Ascending aorta (tissue), 2 donors: ENCODE measurements at regions not wholly inside any gene's neighbourhood (a gene's known extent, or its start where the extent isn't known, plus 50 kb on each side); places are given as distances from the start of the nearest gene placed in this dataset.
A peak's percentile ranks its signal among the peaks of the same experiment; 100 is the strongest.

Experiments used
- DNase-seq, 2 donors: peaks; one replicate each; pipeline ENCODE4 v3.0.0-alpha.2; 2019; ENCODE audit warnings: low spot score in 2 of 2
- H3K27ac ChIP-seq, 2 donors: fragments of 200-600 bp; sonication (generic); one replicate each; pipeline ENCODE4 v1.5.1; 2016 to 2017; ENCODE audit warnings: mild to moderate bottlenecking in 1 of 2
- H3K27me3 ChIP-seq: fragments of 200-600 bp; sonication (generic); one replicate; pipeline ENCODE4 v1.5.1; 2017
- H3K36me3 ChIP-seq, 2 donors: fragments of 200-600 bp; sonication (generic); one replicate each; pipeline ENCODE4 v1.5.1; 2016
- H3K4me1 ChIP-seq, 2 donors: fragments of 200-600 bp; sonication (generic); one replicate each; pipeline ENCODE4 v1.5.1; 2016 to 2017; ENCODE audit warnings: mild to moderate bottlenecking in 1 of 2
- H3K4me3 ChIP-seq, 2 donors: fragments of 200-600 bp; sonication (generic); one replicate each; pipeline ENCODE4 v1.5.1; 2016 to 2017; ENCODE audit warnings: mild to moderate bottlenecking in 1 of 2
- H3K9me3 ChIP-seq, 2 donors: fragments of 200-600 bp; sonication (generic); one replicate each; pipeline ENCODE4 v1.5.1; 2016
- CTCF ChIP-seq, 3 experiments: fragments of 200-600 bp in 2 of 3; fragments of 450-650 bp in 1 of 3; sonication (generic) in 2 of 3; IDR thresholded peaks; one replicate each; pipeline ENCODE4 v1.5.1; 2016 to 2019; ENCODE audit warnings: antibody characterized with exemption in 3 of 3, mild to moderate bottlenecking in 1 of 3, moderate library complexity in 1 of 3
- intact Hi-C: fragments of 100-400 bp; cut with DNase I; formaldehyde crosslinking; loops from one replicate; pipeline ENCODE4 v1.15.1; 2023

GRCh38 chr5:124402144-124402581 is 344.3 kb downstream of the ZNF608 start:
- Histone ChIP-seq H3K4me3 (no peak overlapping the region), H3K36me3 (no peaks in the 10 kb centered on the region), H3K4me1 (no peaks in the 10 kb centered on the region), H3K27me3 (no peaks in the 10 kb centered on the region), H3K9me3 (no peaks in the 10 kb centered on the region), H3K27ac (no peak overlapping the region)
- intact Hi-C loops: no loop called here
- no peak for TF ChIP-seq CTCF (IDR thresholded peaks at IDR 0.05)
- peak in 1 of 2 donors; percentile 68 for DNase-seq

GRCh38 chr5:124401476-124402143 is 344.8 kb downstream of the ZNF608 start:
- Histone ChIP-seq H3K36me3 (no peaks in the 10 kb centered on the region), H3K27me3 (no peaks in the 10 kb centered on the region), H3K9me3 (no peaks in the 10 kb centered on the region), H3K27ac (peak overlapping the region in 1 of 2 donors; percentile 21), H3K4me1 (no peaks in the 10 kb centered on the region), H3K4me3 (no peak overlapping the region)
- intact Hi-C loops: no loop called here
- TF ChIP-seq CTCF (IDR thresholded peaks at IDR 0.05): no peak
- DNase-seq: no peak

- Histone ChIP-seq H3K27me3 (no peaks in the 10 kb centered on the region), H3K4me3 (no peak overlapping the region), H3K4me1 (no peaks in the 10 kb centered on the region), H3K9me3 (no peaks in the 10 kb centered on the region), H3K27ac (no peak overlapping the region), H3K36me3 (no peaks in the 10 kb centered on the region)
- no peak for TF ChIP-seq CTCF (IDR thresholded peaks at IDR 0.05)
- intact Hi-C loops: no loop called here
- no peak for DNase-seq
Measured at GRCh38 chr5:124399426-124399961, 346.9 kb downstream of the ZNF608 start.

- TF ChIP-seq CTCF (IDR thresholded peaks at IDR 0.05): no peak
- no peak overlapping the region for H3K4me3 ChIP-seq
- no peak overlapping the region for H3K27ac ChIP-seq
- H3K36me3 ChIP-seq: no peaks in the 10 kb centered on the region
- H3K4me1 ChIP-seq: no peaks in the 10 kb centered on the region
- intact Hi-C loops: no loop called here
- no peaks in the 10 kb centered on the region for H3K9me3 ChIP-seq
- H3K27me3 ChIP-seq: no peaks in the 10 kb centered on the region
- no peak for DNase-seq
Measured at GRCh38 chr5:124398460-124398859, 348.0 kb downstream of the ZNF608 start.

GRCh38 chr5:124397317-124397716 is 349.1 kb downstream of the ZNF608 start:
- TF ChIP-seq CTCF (IDR thresholded peaks at IDR 0.05): no peak
- Histone ChIP-seq H3K4me3 (no peak overlapping the region), H3K27me3 (no peaks in the 10 kb centered on the region), H3K27ac (no peak overlapping the region), H3K4me1 (no peaks in the 10 kb centered on the region), H3K36me3 (no peaks in the 10 kb centered on the region), H3K9me3 (no peaks in the 10 kb centered on the region)
- DNase-seq: no peak
- intact Hi-C loops: no loop called here
